Neural cell (in vitro differentiated cells): ENCODE measurements at regions not wholly inside any gene's neighbourhood (a gene's known extent, or its start where the extent isn't known, plus 50 kb on each side); places are given as distances from the start of the nearest gene placed in this dataset.

Experiments used
- CTCF ChIP-seq: fragments of 450-650 bp; IDR thresholded peaks from 2 replicates; pipeline ENCODE4 v1.5.1; 2014; ENCODE audit warnings: antibody characterized with exemption, mild to moderate bottlenecking, moderate library complexity; ENCODE audit not compliant: poor library complexity, severe bottlenecking
- EP300 ChIP-seq: fragments of 450-650 bp; conservative IDR thresholded peaks from 2 replicates; pipeline ENCODE4 v1.6.1; 2014; ENCODE audit warnings: antibody characterized with exemption, mild to moderate bottlenecking, moderate library complexity; ENCODE audit not compliant: poor library complexity, severe bottlenecking
- EZH2 ChIP-seq: fragments of 200-600, 300-800 bp; shearing (Covaris generic), sonication (generic); IDR thresholded peaks from 2 replicates; pipeline ENCODE4 v1.6.1; 2014; ENCODE audit warnings: antibody characterized with exemption, low read length, borderline replicate concordance, mild to moderate bottlenecking; ENCODE audit not compliant: insufficient read depth, poor library complexity, severe bottlenecking
- RAD21 ChIP-seq: fragments of 450-650 bp; conservative IDR thresholded peaks from 2 replicates; pipeline ENCODE4 v1.6.1; 2014; ENCODE audit warnings: antibody characterized with exemption, mild to moderate bottlenecking, moderate library complexity
- REST ChIP-seq: IDR thresholded peaks from 2 replicates; pipeline ENCODE4 v1.6.1; 2012; ENCODE audit warnings: borderline replicate concordance
- TAF1 ChIP-seq: IDR thresholded peaks from 2 replicates; pipeline ENCODE4 v1.6.1; 2012; ENCODE audit warnings: low read depth

- no peak for TF ChIP-seq CTCF
- TF ChIP-seq TAF1 = no peak
- no peak for TF ChIP-seq REST
- no peak for TF ChIP-seq RAD21
- TF ChIP-seq EP300 = no peak
- no peak for TF ChIP-seq EZH2
Observed at GRCh38 chr3:162224746-162225145, 728.1 kb downstream of the OTOL1 start.
